Epithelial cell of prostate (primary cell): ENCODE measurements at regions not wholly inside any gene's neighbourhood (a gene's known extent, or its start where the extent isn't known, plus 50 kb on each side); places are given as distances from the start of the nearest gene placed in this dataset.
A peak's percentile ranks its signal among the peaks of the same experiment; 100 is the strongest.

Experiments
- DNase-seq: peaks from one replicate; pipeline ENCODE4 v3.0.0-alpha.2; 2011; ENCODE audit warnings: low read depth, low spot score
- H3K27ac ChIP-seq: fragments of 450-650 bp; 2 replicates; pipeline ENCODE4 v1.5.1; 2017; ENCODE audit warnings: mild to moderate bottlenecking

- no peak overlapping the region for H3K27ac ChIP-seq
- no peak for DNase-seq
Observed at GRCh38 chr1:165147799-165148198, 208.7 kb downstream of the LMX1A start.

DNA sequence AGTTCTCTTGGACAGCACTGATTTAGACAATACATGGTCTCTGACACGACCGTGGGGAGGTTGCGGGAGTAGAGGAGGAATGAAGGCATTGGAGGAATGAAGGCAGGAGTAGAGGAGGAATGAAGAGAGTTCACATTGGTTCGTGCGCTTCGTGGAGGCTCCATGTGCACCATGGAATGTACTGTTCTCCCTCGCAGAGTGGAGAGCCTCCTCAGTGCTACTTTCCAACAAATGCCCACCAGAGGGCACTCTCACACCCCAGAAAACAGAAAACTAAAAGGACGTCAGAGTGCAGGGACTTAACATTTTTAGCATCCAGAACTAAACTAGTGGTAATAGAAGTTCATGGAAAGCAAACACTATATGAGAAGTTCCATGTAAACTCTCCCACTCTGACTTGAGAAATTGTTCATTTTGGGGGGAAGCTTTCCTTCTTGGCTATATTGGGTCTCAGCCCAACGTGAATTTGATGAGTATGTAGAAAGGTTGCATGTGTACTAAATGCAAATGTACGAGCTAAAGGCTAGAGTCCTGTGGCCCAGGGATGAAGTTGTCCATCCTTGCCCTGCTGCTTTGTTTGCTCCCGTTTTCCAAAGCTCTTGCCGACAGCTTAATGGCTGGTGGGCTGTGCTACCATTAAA, 211.6 kb downstream of the LMX1A start:
- no peak for DNase-seq
- no peak overlapping the region for H3K27ac ChIP-seq

GRCh38 chr1:165143437-165144065, 213.0 kb downstream of the LMX1A start:
- no peak overlapping the region for H3K27ac ChIP-seq
- no peak for DNase-seq

GRCh38 chr1:165138960-165139359, 217.6 kb downstream of the LMX1A start:
- DNase-seq, result peak; percentile 44
- H3K27ac ChIP-seq, result no peak overlapping the region

GRCh38 chr1:165137551-165138316, 218.8 kb downstream of the LMX1A start:
- H3K27ac ChIP-seq, result no peak overlapping the region
- DNase-seq, result no peak

GRCh38 chr1:165134431-165134830, 222.1 kb downstream of the LMX1A start:
- DNase-seq, result no peak
- no peak overlapping the region for H3K27ac ChIP-seq

DNA sequence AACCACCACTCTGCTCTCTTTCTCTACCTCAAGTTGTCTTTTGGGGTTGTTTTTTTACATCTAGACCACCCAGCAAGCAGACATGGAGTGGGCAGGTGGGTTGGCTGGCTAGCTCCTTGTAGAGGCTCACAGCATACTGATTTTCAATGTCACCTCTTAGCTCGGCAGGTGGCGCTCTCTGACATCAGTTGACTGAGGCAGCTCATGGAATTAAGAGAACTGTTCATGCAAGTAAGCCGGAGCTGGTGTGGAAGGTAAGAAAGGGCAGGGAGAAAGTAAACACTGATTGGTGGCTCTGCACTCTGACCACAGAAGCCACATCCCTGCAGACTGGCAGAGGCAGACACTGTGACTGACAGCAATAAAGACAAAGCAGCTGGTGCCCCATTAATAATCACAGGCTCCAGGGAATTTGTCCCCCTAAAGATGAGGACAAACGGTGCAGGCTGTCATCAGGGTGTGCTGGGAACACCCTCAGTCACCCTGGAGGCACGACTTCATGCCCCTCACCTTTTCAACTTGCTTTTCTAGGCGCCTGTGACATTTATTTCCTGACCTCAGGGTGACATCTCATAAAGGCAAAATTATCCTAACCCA, 226.8 kb downstream of the LMX1A start:
- peak; percentile 26 for DNase-seq

DNA sequence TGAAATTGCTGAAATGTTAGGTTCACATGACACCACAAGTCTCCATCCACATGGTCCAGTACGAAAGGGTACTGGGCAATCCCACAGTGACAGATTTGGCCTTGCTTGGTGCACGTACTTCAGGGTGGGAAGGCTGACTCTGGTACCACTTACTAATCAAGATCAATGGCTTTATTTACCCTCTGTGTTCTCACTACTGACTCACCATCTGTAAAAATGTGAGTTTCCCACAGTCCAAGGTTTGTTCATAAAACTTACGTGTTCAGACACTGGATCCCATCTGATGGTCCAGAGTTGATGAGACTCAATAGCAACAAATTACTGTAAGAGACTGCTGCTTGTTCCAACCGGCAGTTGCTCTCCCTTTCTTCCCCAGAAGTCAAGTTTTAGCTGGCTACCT, 231.7 kb downstream of the LMX1A start:
- peak; percentile 37 for DNase-seq
- no peak overlapping the region for H3K27ac ChIP-seq

More for the DNA sequence above, 226.8 kb downstream of the LMX1A start:
- no peak overlapping the region for H3K27ac ChIP-seq

- H3K27ac ChIP-seq, result no peak overlapping the region
- DNase-seq, result no peak
Observed at GRCh38 chr1:165119086-165119485, 237.4 kb downstream of the LMX1A start.

GRCh38 chr1:165117482-165117881, 239.0 kb downstream of the LMX1A start:
- DNase-seq, result no peak
- peak overlapping the region; percentile 42 for H3K27ac ChIP-seq

- peak; percentile 91 for DNase-seq
- peak overlapping the region; percentile 42 for H3K27ac ChIP-seq
Observed at GRCh38 chr1:165116732-165117131, 239.8 kb downstream of the LMX1A start.

DNA sequence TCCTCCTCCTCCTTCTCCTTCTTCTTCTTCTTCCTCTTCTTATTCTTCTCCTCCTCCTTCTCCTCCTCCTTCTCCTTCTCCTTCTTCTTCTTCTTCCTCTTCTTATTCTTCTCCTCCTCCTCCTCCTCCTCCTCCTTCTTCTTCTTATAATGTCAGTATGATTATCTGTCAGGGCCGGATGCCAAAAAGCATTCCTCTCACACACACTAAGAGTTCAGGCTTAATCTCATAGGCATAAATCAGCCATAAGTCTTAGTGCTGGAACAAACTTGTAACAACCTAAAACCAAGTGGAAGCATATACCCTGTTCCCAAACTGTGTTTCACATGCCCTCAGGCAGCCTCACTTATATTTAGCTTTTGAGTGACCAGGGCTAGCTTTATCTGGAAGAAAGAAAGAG, 240.3 kb downstream of the LMX1A start:
- peak overlapping the region; percentile 42 for H3K27ac ChIP-seq
- DNase-seq, result no peak

DNA sequence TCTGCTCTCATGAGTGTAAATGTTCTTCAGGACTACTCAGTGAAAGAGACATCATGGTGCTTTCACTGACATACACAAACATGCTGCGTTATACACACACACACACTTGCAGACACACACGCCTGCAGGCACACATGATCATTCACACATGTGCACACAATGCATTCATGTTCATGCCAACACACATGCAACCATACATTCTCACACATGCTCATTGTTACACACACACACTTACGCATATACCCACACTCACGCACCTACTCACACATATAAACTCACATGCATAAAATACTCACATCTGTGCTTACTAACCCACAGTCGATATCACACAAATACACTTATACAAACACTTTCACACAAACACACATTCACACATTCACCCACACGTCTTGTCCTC, 241.6 kb downstream of the LMX1A start:
- H3K27ac ChIP-seq, result no peak overlapping the region
- DNase-seq, result no peak

GRCh38 chr1:165114022-165114888, 242.3 kb downstream of the LMX1A start:
- H3K27ac ChIP-seq, result no peak overlapping the region
- no peak for DNase-seq

DNA sequence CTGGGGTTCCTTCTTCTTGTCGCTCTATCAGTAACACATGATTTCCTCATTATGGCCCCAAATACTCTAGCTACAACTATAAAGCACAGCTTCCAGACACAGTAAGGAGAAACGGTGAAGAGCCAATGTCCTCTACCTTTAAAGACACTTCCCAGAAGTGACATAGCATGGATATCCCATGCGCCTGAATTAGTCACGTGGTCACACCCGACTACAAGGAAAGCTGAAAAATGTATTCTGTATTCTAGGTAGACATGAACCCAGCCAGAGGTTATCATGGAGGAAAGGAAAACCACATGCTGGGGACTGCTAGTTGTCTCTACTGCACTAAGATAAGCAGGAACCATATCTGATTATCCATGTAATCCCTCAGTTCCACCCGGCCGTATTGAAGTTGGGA, 244.3 kb downstream of the LMX1A start:
- DNase-seq, result no peak
- no peak overlapping the region for H3K27ac ChIP-seq

DNA sequence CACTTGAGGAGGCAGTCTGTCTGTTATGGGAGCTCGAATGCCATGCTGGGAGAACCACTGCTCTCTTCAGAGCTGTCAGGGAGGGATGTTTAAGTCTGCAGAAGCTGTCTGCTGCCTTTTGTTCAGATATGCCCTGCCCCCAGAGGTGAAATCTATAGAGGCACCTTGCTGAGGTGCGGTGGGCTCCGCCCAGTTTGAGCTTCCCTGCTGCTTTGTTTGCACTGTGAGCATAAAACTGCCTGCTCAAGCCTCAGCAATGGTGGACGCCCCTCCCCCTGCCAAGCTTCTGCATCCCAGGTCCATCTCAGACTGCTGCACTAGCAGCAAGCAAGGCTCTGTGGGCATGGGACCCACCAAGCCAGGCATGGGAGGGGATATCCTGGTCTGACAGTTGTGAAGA, 247.5 kb downstream of the LMX1A start:
- DNase-seq, result no peak
- H3K27ac ChIP-seq, result no peak overlapping the region

- peak; percentile 51 for DNase-seq
- H3K27ac ChIP-seq, result peak overlapping the region; percentile 75
Observed at GRCh38 chr1:165092542-165093162, 263.9 kb downstream of the LMX1A start.

DNA sequence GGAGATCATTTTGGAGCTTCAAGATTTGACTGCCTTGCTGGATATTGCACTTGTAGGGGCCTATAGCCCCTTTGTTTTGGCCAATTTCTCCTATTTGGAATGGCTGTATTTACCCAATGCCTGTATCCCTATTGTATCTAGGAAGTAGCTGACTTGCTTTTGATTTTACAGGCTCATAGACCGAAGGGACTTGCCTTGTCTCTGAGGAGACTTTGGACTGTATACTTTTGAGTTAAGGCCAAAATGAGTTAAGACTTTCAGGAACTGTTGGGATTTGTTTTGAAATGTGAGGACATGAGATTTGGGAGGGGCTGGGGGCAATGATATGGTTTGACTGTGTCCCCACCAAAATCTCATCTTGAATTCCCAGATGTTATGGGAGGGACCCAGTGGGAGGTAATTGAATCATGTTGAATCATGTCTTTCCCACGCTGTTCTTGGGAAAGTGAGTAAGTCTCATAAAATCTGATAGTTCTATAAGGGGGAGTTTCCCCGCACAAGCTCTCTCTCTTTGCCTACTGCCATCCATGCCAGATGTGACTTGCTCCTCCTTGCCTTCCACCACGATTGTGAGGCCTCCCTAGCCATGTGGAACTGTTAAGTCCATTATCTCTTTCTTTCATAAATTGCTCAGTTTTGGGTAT, 276.1 kb downstream of the LMX1A start:
- H3K27ac ChIP-seq, result no peak overlapping the region
- DNase-seq, result no peak

DNA sequence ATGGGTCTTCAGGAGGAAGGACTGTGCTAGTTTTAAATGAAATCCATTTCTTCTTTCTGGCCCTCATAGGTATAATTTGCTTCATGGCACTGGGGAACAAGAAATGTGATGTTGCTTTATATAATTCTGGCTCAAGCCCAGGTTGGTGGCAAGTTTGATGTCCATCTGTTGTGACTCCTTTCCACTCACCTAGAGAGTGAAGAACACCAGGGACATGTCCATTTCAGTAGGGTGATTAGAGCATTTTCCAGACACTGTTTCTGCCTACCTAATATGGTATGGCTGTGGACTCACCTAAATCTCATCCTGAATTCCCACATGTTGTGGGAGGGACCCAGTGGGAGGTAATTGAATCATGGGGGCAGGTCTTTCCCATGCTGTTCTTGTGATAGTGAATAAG, 278.1 kb downstream of the LMX1A start:
- no peak overlapping the region for H3K27ac ChIP-seq
- DNase-seq, result no peak
